ENCODE measurements at regions not wholly inside any gene's neighbourhood (a gene's known extent, or its start where the extent isn't known, plus 50 kb on each side); places are given as distances from the start of the nearest gene placed in this dataset.

- Mint-ChIP-seq H3K27me3 (no peaks in the 10 kb centered on the region), H3K4me1 (ENCODE audit: low read depth) (no peaks in the 10 kb centered on the region), H3K4me3 (no peak overlapping the region), H3K27ac (no peak overlapping the region), H3K9me3 (peaks cover 11% of the 10 kb centered on the region), H3K36me3 (ENCODE audit: low read depth) (no peaks in the 10 kb centered on the region)
- CTCF ChIA-PET, result no interaction called here
- DNase-seq, result no peak
- POLR2A ChIA-PET, result no interaction called here
- no peak for TF ChIP-seq CTCF (IDR thresholded peaks at IDR 0.05)
- intact Hi-C loops (cut with micrococcal nuclease), result no loop called here
- no peak for ATAC-seq
Measured at GRCh38 chr2:116645155-116645554, 1169.3 kb upstream of the DDX18 start.

- no peak overlapping the region for H3K4me3 Mint-ChIP-seq
- ChIA-PET POLR2A (no interaction called here), CTCF (no interaction called here)
Measured at GRCh38 chr2:116668691-116669090, 1145.8 kb upstream of the DDX18 start.

GRCh38 chr2:116669782-116670181, 1144.7 kb upstream of the DDX18 start:
- intact Hi-C loops (cut with micrococcal nuclease), result no loop called here
- Mint-ChIP-seq H3K36me3 (ENCODE audit: low read depth) (no peaks in the 10 kb centered on the region), H3K27ac (no peak overlapping the region)

More at GRCh38 chr2:116668691-116669090, 1145.8 kb upstream of the DDX18 start:
- TF ChIP-seq CTCF (IDR thresholded peaks at IDR 0.05), result no peak
- no peak overlapping the region for H3K27ac Mint-ChIP-seq
- H3K27me3 Mint-ChIP-seq, result no peaks in the 10 kb centered on the region
- ATAC-seq (no peak), DNase-seq (no peak)
- no peaks in the 10 kb centered on the region for H3K36me3 Mint-ChIP-seq (ENCODE audit: low read depth)
- intact Hi-C loops (cut with micrococcal nuclease), result no loop called here
- peaks cover 16% of the 10 kb centered on the region for H3K9me3 Mint-ChIP-seq
- no peaks in the 10 kb centered on the region for H3K4me1 Mint-ChIP-seq (ENCODE audit: low read depth)

GRCh38 chr2:116674188-116674587, 1140.3 kb upstream of the DDX18 start:
- Mint-ChIP-seq H3K4me1 (ENCODE audit: low read depth) (no peaks in the 10 kb centered on the region), H3K9me3 (peaks cover 11% of the 10 kb centered on the region), H3K4me3 (no peak overlapping the region), H3K36me3 (ENCODE audit: low read depth) (no peaks in the 10 kb centered on the region), H3K27me3 (no peaks in the 10 kb centered on the region), H3K27ac (no peak overlapping the region)
- CTCF ChIA-PET, result no interaction called here
- intact Hi-C loops (cut with micrococcal nuclease), result no loop called here
- no peak for TF ChIP-seq CTCF (IDR thresholded peaks at IDR 0.05)
- DNase-seq (no peak), ATAC-seq (no peak)
- POLR2A ChIA-PET, result no interaction called here

More at GRCh38 chr2:116669782-116670181, 1144.7 kb upstream of the DDX18 start:
- H3K4me3 Mint-ChIP-seq, result no peak overlapping the region
- POLR2A ChIA-PET, result no interaction called here
- DNase-seq, result no peak
- no peak for ATAC-seq
- no peaks in the 10 kb centered on the region for H3K4me1 Mint-ChIP-seq (ENCODE audit: low read depth)
- TF ChIP-seq CTCF (IDR thresholded peaks at IDR 0.05), result no peak
- peaks cover 12% of the 10 kb centered on the region for H3K9me3 Mint-ChIP-seq
- CTCF ChIA-PET, result interaction anchor here (0.6 kb wide), 1 partner anchor 51 kb away, joined by 3 read pairs; no protein-coding TSS in a partner anchor
- H3K27me3 Mint-ChIP-seq, result no peaks in the 10 kb centered on the region

GRCh38 chr2:116676776-116677175, 1137.7 kb upstream of the DDX18 start:
- H3K36me3 Mint-ChIP-seq (ENCODE audit: low read depth), result no peaks in the 10 kb centered on the region
- H3K4me1 Mint-ChIP-seq (ENCODE audit: low read depth), result no peaks in the 10 kb centered on the region
- peaks cover 14% of the 10 kb centered on the region for H3K9me3 Mint-ChIP-seq
- ChIA-PET POLR2A (no interaction called here), CTCF (no interaction called here)
- H3K27ac Mint-ChIP-seq, result no peak overlapping the region
- no peak for ATAC-seq
- intact Hi-C loops (cut with micrococcal nuclease), result no loop called here
- TF ChIP-seq CTCF (IDR thresholded peaks at IDR 0.05), result no peak
- H3K4me3 Mint-ChIP-seq, result no peak overlapping the region
- no peak for DNase-seq
- H3K27me3 Mint-ChIP-seq, result no peaks in the 10 kb centered on the region
